Omental fat pad (tissue), 3 donors: ENCODE measurements at regions not wholly inside any gene's neighbourhood (a gene's known extent, or its start where the extent isn't known, plus 50 kb on each side); places are given as distances from the start of the nearest gene placed in this dataset.
A peak's percentile ranks its signal among the peaks of the same experiment; 100 is the strongest.

Experiments
- ATAC-seq: fragments of 150-250 bp; one replicate; pipeline ENCODE4 v1.9.1; 2016; ENCODE audit warnings: mild to moderate bottlenecking, moderate library complexity; ENCODE audit not compliant: low FRiP score
- DNase-seq: peaks from one replicate; pipeline ENCODE4 v3.0.0-alpha.2; 2019; ENCODE audit warnings: low spot score
- TF ChIP-seq, protein P1 (sequence below), 3 donors: fragments of 450-650 bp; IDR thresholded peaks; one replicate each; pipeline ENCODE4 v1.5.1; 2016 to 2017; ENCODE audit warnings: antibody characterized with exemption in 3 of 3, mild to moderate bottlenecking in 3 of 3, moderate library complexity in 2 of 3

DNA sequence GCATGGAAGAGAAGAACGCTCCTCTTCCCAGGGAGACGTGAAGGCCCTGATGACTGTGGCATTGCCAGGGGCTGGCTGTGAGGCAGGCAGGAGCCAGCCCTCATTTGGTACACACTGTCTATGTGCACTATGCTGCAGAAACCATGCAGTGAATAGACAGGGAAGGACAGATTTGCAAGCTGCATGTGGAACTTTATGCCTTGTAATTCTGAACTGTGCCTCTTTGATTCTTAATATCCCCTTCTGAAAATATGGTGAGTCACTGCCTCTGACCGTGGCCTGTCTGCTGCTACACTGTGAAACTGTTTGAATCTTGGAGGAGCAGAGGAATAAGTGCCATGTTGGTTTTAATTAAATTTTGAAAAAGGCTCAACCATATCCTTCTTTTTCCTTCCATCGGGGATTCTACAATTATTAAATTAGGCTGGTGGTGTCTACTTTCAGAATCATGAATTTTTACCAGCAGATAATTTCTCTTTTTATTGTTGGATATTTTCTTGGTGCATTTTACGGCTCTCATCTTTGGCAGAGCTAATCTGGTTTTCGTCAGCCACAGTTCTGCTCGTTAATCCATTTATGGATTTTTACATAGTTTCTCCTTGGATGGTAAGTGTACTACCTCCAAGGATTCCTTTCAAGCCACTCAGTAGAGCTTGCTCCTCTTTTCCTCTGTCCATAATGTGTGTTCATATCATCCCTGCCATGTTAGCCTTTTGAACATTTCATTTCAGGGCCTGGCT lies 301.0 kb upstream of the SLC35B3 start:
- TF ChIP-seq, protein P1, sequence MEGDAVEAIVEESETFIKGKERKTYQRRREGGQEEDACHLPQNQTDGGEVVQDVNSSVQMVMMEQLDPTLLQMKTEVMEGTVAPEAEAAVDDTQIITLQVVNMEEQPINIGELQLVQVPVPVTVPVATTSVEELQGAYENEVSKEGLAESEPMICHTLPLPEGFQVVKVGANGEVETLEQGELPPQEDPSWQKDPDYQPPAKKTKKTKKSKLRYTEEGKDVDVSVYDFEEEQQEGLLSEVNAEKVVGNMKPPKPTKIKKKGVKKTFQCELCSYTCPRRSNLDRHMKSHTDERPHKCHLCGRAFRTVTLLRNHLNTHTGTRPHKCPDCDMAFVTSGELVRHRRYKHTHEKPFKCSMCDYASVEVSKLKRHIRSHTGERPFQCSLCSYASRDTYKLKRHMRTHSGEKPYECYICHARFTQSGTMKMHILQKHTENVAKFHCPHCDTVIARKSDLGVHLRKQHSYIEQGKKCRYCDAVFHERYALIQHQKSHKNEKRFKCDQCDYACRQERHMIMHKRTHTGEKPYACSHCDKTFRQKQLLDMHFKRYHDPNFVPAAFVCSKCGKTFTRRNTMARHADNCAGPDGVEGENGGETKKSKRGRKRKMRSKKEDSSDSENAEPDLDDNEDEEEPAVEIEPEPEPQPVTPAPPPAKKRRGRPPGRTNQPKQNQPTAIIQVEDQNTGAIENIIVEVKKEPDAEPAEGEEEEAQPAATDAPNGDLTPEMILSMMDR (IDR thresholded peaks at IDR 0.05), result no peak
- DNase-seq, result no peak

DNA sequence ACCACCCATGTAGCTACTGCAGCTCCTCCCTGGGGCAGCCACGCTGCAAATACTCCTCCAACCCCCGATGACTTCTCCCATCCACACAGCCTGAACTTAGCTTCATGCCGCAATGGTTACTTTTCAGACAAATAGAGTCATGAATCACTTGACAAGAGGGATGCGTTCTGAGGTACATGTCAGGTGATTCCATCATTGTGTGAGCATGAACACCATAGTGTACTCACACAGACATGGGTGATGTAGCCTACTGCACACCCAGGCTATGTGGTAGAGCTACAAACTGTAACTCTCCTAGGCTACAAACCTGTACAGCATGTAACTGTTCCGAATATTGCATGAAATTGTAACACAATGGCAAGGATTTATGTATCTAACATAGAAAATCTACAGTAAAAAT lies 298.5 kb upstream of the SLC35B3 start:
- ATAC-seq (no peak), DNase-seq (no peak)
- TF ChIP-seq, protein P1 (IDR thresholded peaks at IDR 0.05), result no peak

More for the DNA sequence above, 301.0 kb upstream of the SLC35B3 start:
- no peak for ATAC-seq

DNA sequence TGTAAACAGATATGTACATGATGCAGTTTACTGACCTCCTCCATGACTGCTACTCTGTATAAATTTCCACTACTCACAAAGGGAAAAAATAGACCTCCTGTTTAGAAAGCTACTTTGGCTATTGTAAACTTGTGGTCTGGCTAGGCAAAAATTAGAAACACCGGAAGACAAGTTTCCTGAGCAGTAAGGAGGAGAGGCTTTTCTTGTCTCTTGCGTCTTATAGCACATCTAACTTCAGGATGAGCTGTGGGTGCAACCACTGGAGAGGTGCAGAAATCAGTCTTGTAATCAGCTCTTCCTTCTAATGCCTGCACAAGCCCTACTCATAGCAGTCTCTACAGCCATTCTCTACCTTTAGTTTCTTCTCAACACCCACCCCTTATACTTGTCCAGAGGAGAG lies 296.5 kb upstream of the SLC35B3 start:
- ATAC-seq, result no peak
- DNase-seq, result no peak

DNA sequence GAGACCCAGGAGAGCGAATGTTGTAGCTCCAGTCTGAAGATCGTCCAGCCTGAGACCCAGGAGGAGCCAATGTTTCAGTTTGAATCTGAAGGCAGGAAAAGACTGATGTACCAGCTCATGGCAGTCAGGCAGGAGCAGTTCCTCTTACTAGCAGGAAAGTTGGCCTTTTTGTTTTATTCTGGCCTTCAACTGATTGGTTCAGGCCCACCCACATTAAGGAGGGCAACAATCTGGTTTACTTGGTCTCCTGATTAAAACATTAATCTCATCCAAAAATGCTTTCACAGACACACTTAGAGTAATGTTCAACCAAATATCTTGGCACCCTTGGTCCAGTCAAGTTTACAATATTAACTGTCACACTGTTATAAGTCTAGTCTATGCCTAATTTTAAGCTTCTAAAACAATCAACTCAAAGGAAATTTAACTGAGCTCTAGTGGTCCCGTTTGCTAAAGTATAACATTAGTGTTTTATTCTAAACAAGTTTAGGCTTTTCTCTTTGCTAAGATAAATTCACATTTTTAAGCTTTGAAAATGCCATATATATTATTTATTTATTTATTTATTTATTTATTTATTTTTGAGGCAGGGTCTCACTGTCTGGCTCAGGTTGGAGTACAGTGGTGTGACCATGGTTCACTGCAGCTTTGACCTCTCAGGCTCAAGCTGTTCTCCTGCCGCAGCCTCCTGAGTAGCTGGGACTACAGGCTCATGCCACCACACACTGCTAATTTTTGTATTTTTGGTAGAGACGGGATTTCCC lies 275.5 kb upstream of the SLC35B3 start:
- TF ChIP-seq, protein P1 (IDR thresholded peaks at IDR 0.05), result no peak
- no peak for ATAC-seq
- no peak for DNase-seq

More for the DNA sequence above, 296.5 kb upstream of the SLC35B3 start:
- TF ChIP-seq, protein P1 (IDR thresholded peaks at IDR 0.05), result no peak

DNA sequence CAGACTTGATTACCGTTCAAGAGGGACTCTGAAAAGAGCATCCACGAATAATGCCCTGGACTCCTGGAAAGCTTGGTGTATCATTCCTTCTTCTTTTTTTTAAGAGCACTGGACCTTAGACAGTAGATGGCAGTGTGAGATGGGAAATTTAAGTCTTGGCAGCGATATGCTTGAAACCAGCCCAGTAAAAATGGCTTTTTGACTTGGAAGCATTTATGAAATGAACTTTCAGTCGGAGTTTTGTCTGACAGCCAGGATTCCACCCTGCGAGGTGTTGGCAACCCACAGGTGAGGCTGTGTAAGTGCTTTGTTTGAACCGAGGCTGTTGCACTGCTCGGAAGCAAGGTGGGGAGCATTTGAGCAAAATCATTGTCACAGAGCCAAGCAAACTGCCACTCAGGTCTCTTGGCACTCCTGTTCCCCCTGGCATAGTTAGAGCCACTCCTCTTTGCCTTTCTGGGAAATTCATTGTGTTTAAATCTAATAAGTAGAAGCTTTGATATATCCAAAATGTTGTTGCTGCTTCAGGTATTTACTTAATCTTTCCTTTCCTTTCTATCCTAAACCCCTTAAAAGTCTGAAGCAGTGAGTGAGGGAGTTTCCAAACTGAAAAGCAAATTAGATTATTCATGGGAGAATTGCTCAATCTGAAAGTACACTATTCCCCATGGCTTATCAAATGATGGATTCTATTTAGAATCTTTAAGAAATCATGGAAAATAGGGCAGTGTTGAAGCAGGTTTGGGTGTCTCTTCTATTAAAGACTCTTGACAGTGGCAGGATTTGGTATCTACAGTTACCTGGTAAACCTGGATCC lies 272.8 kb upstream of the SLC35B3 start:
- ATAC-seq (peak; percentile 73), DNase-seq (no peak)
- TF ChIP-seq, protein P1 (IDR thresholded peaks at IDR 0.05), result no peak

DNA sequence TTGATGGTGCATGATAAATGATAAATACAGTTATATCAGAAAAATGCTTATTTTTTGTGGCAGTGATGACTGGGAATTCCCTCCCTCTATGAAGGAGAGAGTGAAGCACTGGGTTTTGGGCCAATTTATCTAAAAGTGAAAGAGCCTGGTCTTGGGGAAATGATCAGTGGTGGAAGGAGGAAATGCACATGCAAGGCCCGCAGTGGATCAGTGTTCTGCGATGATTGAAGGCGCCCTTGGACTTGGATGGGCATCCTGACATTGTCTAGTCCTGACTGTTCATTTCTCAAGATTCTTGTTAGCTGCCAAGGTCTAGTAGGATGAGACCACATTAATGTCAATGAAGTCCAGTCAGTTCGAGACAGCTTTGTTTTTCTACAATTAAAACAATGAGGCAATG lies 272.0 kb upstream of the SLC35B3 start:
- no peak for ATAC-seq
- DNase-seq, result no peak
- TF ChIP-seq, protein P1 (IDR thresholded peaks at IDR 0.05), result no peak
